Left ventricle myocardium inferior (tissue), 1 donor: ENCODE measurements at regions not wholly inside any gene's neighbourhood (a gene's known extent, or its start where the extent isn't known, plus 50 kb on each side); places are given as distances from the start of the nearest gene placed in this dataset.
"Not testable (repeated sequence)": the region's sequence is repeated elsewhere in the genome, so short reads cannot be mapped to it uniquely, and the experiment has no call there.

Source experiments
- DNase-seq: peaks from one replicate; pipeline ENCODE4 v3.0.0-alpha.2; 2020
- H3K27ac ChIP-seq: fragments of 200-600 bp; replicated peaks from 2 replicates; pipeline ENCODE4 v1.8.0; 2021
- H3K27me3 ChIP-seq: fragments of 200-600 bp; 2 replicates; pipeline ENCODE4 v1.8.0; 2021; ENCODE audit warnings: low read depth
- H3K36me3 ChIP-seq: fragments of 200-600 bp; 2 replicates; pipeline ENCODE4 v1.8.0; 2021
- H3K4me1 ChIP-seq: fragments of 200-600 bp; 2 replicates; pipeline ENCODE4 v1.8.0; 2021
- H3K4me3 ChIP-seq: fragments of 200-600 bp; 2 replicates; pipeline ENCODE4 v1.8.0; 2021; ENCODE audit warnings: mild to moderate bottlenecking, moderate library complexity
- H3K9me3 ChIP-seq: fragments of 200-600 bp; replicated peaks from 2 replicates; pipeline ENCODE4 v1.8.0; 2021
- CTCF ChIP-seq: fragments of 200-600 bp; IDR thresholded peaks from 2 replicates; pipeline ENCODE4 v1.8.0; 2021; ENCODE audit warnings: antibody characterized with exemption, mild to moderate bottlenecking, borderline replicate concordance
- intact Hi-C: fragments of 100-400 bp; cut with micrococcal nuclease; formaldehyde crosslinking; loops from one replicate; pipeline ENCODE4 v1.11.0; 2022
- donor health status: DM: no; HTN: yes; CAD: no; lungs with severe emphysema.

- H3K27ac ChIP-seq = no peak overlapping the region
- no peaks in the 10 kb centered on the region for H3K27me3 ChIP-seq
- H3K9me3 ChIP-seq = no peaks in the 10 kb centered on the region
- H3K36me3 ChIP-seq = no peaks in the 10 kb centered on the region
- DNase-seq = no peak
- intact Hi-C loops = no loop called here
- no peak overlapping the region for H3K4me3 ChIP-seq
- no peak for TF ChIP-seq CTCF
- peaks cover 9% of the 10 kb centered on the region for H3K4me1 ChIP-seq
Observed at GRCh38 chr15:87707071-87707470, 549.5 kb downstream of the NTRK3 start.

GRCh38 chr15:87706001-87706400 lies 550.5 kb downstream of the NTRK3 start:
- no peak for DNase-seq
- Histone ChIP-seq H3K9me3 (no peaks in the 10 kb centered on the region), H3K27me3 (no peaks in the 10 kb centered on the region), H3K4me1 (peaks cover 8% of the 10 kb centered on the region), H3K27ac (no peak overlapping the region), H3K4me3 (no peak overlapping the region), H3K36me3 (no peaks in the 10 kb centered on the region)
- intact Hi-C loops = no loop called here
- no peak for TF ChIP-seq CTCF

GRCh38 chr15:87704276-87704675 lies 552.3 kb downstream of the NTRK3 start:
- no peak overlapping the region for H3K4me3 ChIP-seq
- no peaks in the 10 kb centered on the region for H3K36me3 ChIP-seq
- H3K27ac ChIP-seq = no peak overlapping the region
- H3K4me1 ChIP-seq = peaks cover 8% of the 10 kb centered on the region
- intact Hi-C loops = no loop called here
- no peak for DNase-seq
- H3K9me3 ChIP-seq = no peaks in the 10 kb centered on the region
- no peaks in the 10 kb centered on the region for H3K27me3 ChIP-seq
- no peak for TF ChIP-seq CTCF

GRCh38 chr15:87703327-87704111 lies 553.0 kb downstream of the NTRK3 start:
- Histone ChIP-seq H3K27me3 (no peaks in the 10 kb centered on the region), H3K4me3 (no peak overlapping the region), H3K9me3 (peaks cover 6% of the 10 kb centered on the region), H3K36me3 (no peaks in the 10 kb centered on the region), H3K27ac (no peak overlapping the region), H3K4me1 (peaks cover 8% of the 10 kb centered on the region)
- DNase-seq = no peak
- intact Hi-C loops = no loop called here
- no peak for TF ChIP-seq CTCF

- no peak for TF ChIP-seq CTCF
- Histone ChIP-seq H3K27me3 (no peaks in the 10 kb centered on the region), H3K27ac (no peak overlapping the region), H3K36me3 (no peaks in the 10 kb centered on the region), H3K9me3 (peaks cover 17% of the 10 kb centered on the region), H3K4me3 (no peak overlapping the region), H3K4me1 (peaks cover 8% of the 10 kb centered on the region)
- intact Hi-C loops = no loop called here
- no peak for DNase-seq
Observed at GRCh38 chr15:87702270-87702669, 554.3 kb downstream of the NTRK3 start.

- H3K27ac ChIP-seq, DNase-seq, intact Hi-C loops, H3K36me3 ChIP-seq, H3K4me3 ChIP-seq, H3K27me3 ChIP-seq, H3K4me1 ChIP-seq: not testable (repeated sequence)
- peaks cover 26% of the 10 kb centered on the region for H3K9me3 ChIP-seq
Observed at GRCh38 chr15:87698467-87698866, 558.1 kb downstream of the NTRK3 start.
